OCI-LY3 (cell line): ENCODE measurements at regions not wholly inside any gene's neighbourhood (a gene's known extent, or its start where the extent isn't known, plus 50 kb on each side); places are given as distances from the start of the nearest gene placed in this dataset.

Source experiments
- H2AFZ ChIP-seq: fragments of 200-600, 300-600 bp; shearing (Covaris generic); 2 replicates; pipeline ENCODE4 v1.6.0; 2014; ENCODE audit warnings: antibody characterized with exemption, low read depth, low read length
- H3K27ac ChIP-seq: fragments of 200-600, 300-600 bp; sonication (generic); 2 replicates; pipeline ENCODE4 v1.5.1; 2014; ENCODE audit warnings: mild to moderate bottlenecking, low read length, moderate library complexity, mixed read lengths
- H3K27me3 ChIP-seq: fragments of 200-600, 300-600 bp; sonication (generic); 2 replicates; pipeline ENCODE4 v1.6.1; 2014; ENCODE audit warnings: low read depth, low read length, mixed read lengths
- H3K36me3 ChIP-seq: fragments of 200-600, 300-600 bp; sonication (generic); replicated peaks from 2 replicates; pipeline ENCODE3; 2014; ENCODE audit warnings: low read depth, low read length, mixed read lengths
- H3K4me1 ChIP-seq: fragments of 300-600, 200-600 bp; sonication (generic); 2 replicates; pipeline ENCODE4 v1.6.1; 2014; ENCODE audit warnings: low read length, mixed read lengths
- H3K4me2 ChIP-seq: fragments of 200-600, 300-600 bp; sonication (generic); 2 replicates; pipeline ENCODE4 v1.6.1; 2014; ENCODE audit warnings: low read length, mixed read lengths
- H3K4me3 ChIP-seq: fragments of 300-600, 200-600 bp; sonication (generic); 2 replicates; pipeline ENCODE4 v1.5.1; 2014; ENCODE audit warnings: antibody characterized with exemption, mild to moderate bottlenecking, low read length, moderate library complexity
- H3K79me2 ChIP-seq: fragments of 300-600, 200-600 bp; shearing (Covaris generic); 2 replicates; pipeline ENCODE4 v1.6.1; 2014; ENCODE audit warnings: mild to moderate bottlenecking, low read length, mixed read lengths
- H3K9ac ChIP-seq: fragments of 300-600, 200-600 bp; shearing (Covaris generic); 2 replicates; pipeline ENCODE4 v1.6.0; 2014; ENCODE audit warnings: mild to moderate bottlenecking, low read length, moderate library complexity
- H3K9me3 ChIP-seq: fragments of 200-600, 300-600 bp; shearing (Covaris generic); 2 replicates; pipeline ENCODE4 v1.6.1; 2014; ENCODE audit warnings: low read length, mixed read lengths; ENCODE audit not compliant: insufficient read depth
- H4K20me1 ChIP-seq: fragments of 200-600, 300-600 bp; sonication (generic); 2 replicates; pipeline ENCODE4 v1.6.1; 2016; ENCODE audit warnings: low read length, mixed read lengths; ENCODE audit not compliant: insufficient read depth
- CTCF ChIP-seq: fragments of 200-600, 300-600 bp; sonication (generic); IDR thresholded peaks from 2 replicates; pipeline ENCODE4 v1.5.1; 2014; ENCODE audit warnings: antibody characterized with exemption, low read length, low read depth
- EZH2phosphoT487 ChIP-seq: fragments of 200-600 bp; shearing (Covaris generic); IDR thresholded peaks from 2 replicates; pipeline ENCODE4 v1.6.1; 2018; ENCODE audit warnings: antibody characterized with exemption, mixed run types, low read depth

- Histone ChIP-seq H3K27ac (no peak overlapping the region), H3K9me3 (no peaks in the 10 kb centered on the region), H3K79me2 (no peaks in the 10 kb centered on the region), H3K36me3 (no peaks in the 10 kb centered on the region), H2AFZ (no peak overlapping the region), H3K4me2 (no peak overlapping the region), H3K27me3 (peaks cover 9% of the 10 kb centered on the region), H3K4me1 (no peaks in the 10 kb centered on the region), H3K9ac (no peak overlapping the region), H4K20me1 (no peaks in the 10 kb centered on the region), H3K4me3 (no peak overlapping the region)
- TF ChIP-seq CTCF (no peak), EZH2phosphoT487 (no peak)
Observed at GRCh38 chr5:66337626-66338226, 193.6 kb downstream of the SREK1 start.

GRCh38 chr5:66338828-66339227 lies 194.7 kb downstream of the SREK1 start:
- Histone ChIP-seq H3K4me2 (no peak overlapping the region), H3K4me3 (no peak overlapping the region), H3K4me1 (no peaks in the 10 kb centered on the region), H3K36me3 (no peaks in the 10 kb centered on the region), H3K9me3 (no peaks in the 10 kb centered on the region), H2AFZ (no peak overlapping the region), H3K79me2 (no peaks in the 10 kb centered on the region), H4K20me1 (no peaks in the 10 kb centered on the region), H3K27me3 (peaks cover 5% of the 10 kb centered on the region), H3K27ac (no peak overlapping the region), H3K9ac (no peak overlapping the region)
- TF ChIP-seq EZH2phosphoT487 (no peak), CTCF (no peak)

GRCh38 chr5:66339896-66340295 lies 195.8 kb downstream of the SREK1 start:
- H3K9me3 ChIP-seq = no peaks in the 10 kb centered on the region
- H2AFZ ChIP-seq = no peak overlapping the region
- no peaks in the 10 kb centered on the region; the same call in 1 of the 2 replicates for H3K27me3 ChIP-seq
- H3K36me3 ChIP-seq = no peaks in the 10 kb centered on the region
- H3K27ac ChIP-seq = no peak overlapping the region
- no peak overlapping the region for H3K9ac ChIP-seq
- no peaks in the 10 kb centered on the region for H4K20me1 ChIP-seq
- H3K79me2 ChIP-seq = no peaks in the 10 kb centered on the region
- H3K4me3 ChIP-seq = no peak overlapping the region
- no peaks in the 10 kb centered on the region for H3K4me1 ChIP-seq
- TF ChIP-seq CTCF (no peak), EZH2phosphoT487 (no peak)
- H3K4me2 ChIP-seq = no peak overlapping the region

GRCh38 chr5:66340786-66341185 lies 196.7 kb downstream of the SREK1 start:
- H3K27ac ChIP-seq = no peak overlapping the region
- H3K4me3 ChIP-seq = no peak overlapping the region
- TF ChIP-seq EZH2phosphoT487 (no peak), CTCF (no peak)
- no peak overlapping the region for H3K4me2 ChIP-seq
- H3K36me3 ChIP-seq = no peaks in the 10 kb centered on the region
- no peak overlapping the region for H2AFZ ChIP-seq
- no peaks in the 10 kb centered on the region for H3K4me1 ChIP-seq
- no peak overlapping the region for H3K9ac ChIP-seq
- H3K9me3 ChIP-seq = no peaks in the 10 kb centered on the region
- H4K20me1 ChIP-seq = no peaks in the 10 kb centered on the region
- no peaks in the 10 kb centered on the region for H3K79me2 ChIP-seq
- H3K27me3 ChIP-seq = no peaks in the 10 kb centered on the region; the same call in 1 of the 2 replicates
